GM18870 (cell line): ENCODE measurements at regions not wholly inside any gene's neighbourhood (a gene's known extent, or its start where the extent isn't known, plus 50 kb on each side); places are given as distances from the start of the nearest gene placed in this dataset.

Experiments used
- ATAC-seq: cut with Tn5 transposase; IDR thresholded peaks from one replicate; pipeline ENCODE4 v1.9.1; 2021; ENCODE audit warnings: moderate library complexity; ENCODE audit not compliant: unreplicated experiment

DNA sequence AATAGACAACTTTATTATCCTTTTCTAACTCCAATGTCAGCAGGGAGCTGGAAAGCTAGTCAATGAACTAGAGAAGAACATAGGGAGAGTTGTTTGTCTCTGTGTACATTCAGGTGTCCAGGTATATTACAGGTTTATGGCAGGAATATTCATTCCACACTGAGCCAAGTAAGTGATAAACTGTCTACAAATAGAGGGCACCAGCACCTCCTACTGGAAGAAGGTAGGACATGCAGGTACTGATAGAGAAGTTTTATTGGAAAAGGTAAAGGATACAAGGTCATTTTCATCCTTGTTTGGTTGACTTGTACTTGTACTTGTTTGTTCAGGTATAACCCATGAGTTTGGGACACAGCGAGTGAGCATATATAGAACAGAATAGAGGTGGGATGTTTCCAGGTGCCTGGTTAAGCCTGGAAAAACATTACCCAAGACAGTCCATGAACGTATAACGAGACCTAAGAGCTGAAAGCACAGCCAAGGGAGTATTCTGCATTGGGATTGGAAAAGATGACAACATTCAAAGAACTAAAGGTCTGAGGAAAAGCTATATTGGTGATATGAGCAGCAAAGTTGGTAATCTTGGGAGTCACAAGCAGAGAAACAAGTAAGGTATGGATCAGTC is 61.4 kb upstream of the PPP1R3C start:
- ATAC-seq = no peak

DNA sequence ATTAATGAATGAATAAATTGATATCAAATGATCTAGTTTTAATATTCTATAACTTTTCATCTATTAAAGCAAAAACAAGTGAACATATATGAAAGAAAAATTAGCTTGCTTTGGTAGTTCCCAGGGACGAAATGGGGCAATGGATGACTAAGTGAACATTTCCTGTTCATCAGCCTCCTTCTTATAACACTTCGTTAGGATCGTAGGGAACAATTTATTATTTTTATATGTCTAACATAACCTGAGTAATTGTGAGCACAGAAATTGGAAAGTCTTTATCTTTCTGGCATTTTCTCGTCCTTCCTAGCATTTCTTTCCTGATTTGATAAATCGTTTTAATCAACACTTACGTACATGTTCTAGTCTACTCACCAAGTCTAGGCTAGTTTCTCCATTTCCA is 59.1 kb upstream of the PPP1R3C start:
- ATAC-seq = no peak

- ATAC-seq = no peak
Measured at GRCh38 chr10:91690996-91691676, 58.3 kb upstream of the PPP1R3C start.

- no peak for ATAC-seq
Measured at GRCh38 chr10:91690412-91690811, 57.5 kb upstream of the PPP1R3C start.

GRCh38 chr10:91689731-91690168 is 56.9 kb upstream of the PPP1R3C start:
- no peak for ATAC-seq

DNA sequence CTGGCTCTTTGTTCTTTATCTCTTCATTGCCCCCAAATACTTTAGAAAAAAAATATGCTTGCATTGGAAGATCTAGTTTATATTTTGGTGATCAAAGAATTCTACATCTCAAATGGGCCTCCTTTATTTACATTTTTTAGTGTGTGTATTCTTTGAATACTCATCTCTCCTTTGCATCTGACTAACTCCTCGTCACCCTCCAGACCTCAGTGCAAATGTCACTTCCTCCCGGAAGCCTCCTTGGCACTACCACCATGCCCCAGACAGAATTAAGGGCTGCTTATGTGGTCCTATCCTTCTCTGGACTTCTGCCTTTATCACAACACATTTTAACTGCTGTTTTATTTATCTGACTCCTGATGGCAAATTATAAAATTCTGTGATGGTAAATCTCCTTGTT is 52.0 kb upstream of the PPP1R3C start:
- no peak for ATAC-seq

- no peak for ATAC-seq
Measured at GRCh38 chr10:91683975-91684374, 51.1 kb upstream of the PPP1R3C start.

DNA sequence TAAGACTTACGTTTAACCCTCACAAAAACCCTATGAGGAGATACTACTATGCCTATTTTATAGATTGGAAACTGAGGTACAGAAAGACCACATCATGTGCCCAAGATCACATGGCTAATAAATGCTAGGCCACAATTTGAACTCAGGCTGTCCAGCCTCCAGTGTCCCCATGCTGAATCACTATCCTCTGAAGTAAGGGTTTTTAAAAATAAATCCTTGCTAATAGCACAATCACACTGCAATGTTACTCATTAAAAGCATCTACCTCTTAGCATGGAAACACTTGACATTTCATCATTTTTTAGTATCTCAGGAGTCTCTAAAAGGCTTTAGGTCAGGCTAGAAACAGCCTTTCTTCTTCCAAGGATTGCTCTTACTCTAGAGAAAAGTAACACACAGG is 50.0 kb upstream of the PPP1R3C start:
- ATAC-seq = no peak
